ENCODE measurements at regions not wholly inside any gene's neighbourhood (a gene's known extent, or its start where the extent isn't known, plus 50 kb on each side); places are given as distances from the start of the nearest gene placed in this dataset.

DNA sequence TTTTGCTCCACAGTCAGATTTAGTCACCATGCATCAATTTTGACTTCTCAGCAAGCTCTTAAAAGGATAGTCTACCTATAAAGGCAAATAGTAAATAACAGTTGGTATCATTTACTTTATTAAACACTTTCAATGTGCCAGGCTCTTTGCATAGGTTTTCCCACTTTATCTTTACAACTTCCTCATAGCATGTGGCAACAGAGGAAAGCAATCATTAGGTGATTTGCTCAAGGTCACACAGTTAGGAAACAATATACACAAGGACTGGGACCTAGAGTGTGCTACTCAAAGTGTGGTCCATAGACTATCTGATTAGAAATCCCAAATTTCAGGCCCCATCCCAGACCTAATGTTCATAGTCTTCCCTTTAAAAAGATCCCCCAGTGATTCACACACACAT lies 212.3 kb downstream of the MTERF1 start:
- no peak overlapping the region for H3K4me3 ChIP-seq (ENCODE audit: low read depth, low read length)
- no peak overlapping the region for H3K27ac ChIP-seq
- no peak for DNase-seq
- H3K9me3 ChIP-seq (ENCODE audit: severe bottlenecking) = no peaks in the 10 kb centered on the region
- no peaks in the 10 kb centered on the region for H3K36me3 ChIP-seq
- H3K27me3 ChIP-seq (ENCODE audit: insufficient read depth, low read depth, severe bottlenecking) = no peaks in the 10 kb centered on the region
- TF ChIP-seq, protein P1, sequence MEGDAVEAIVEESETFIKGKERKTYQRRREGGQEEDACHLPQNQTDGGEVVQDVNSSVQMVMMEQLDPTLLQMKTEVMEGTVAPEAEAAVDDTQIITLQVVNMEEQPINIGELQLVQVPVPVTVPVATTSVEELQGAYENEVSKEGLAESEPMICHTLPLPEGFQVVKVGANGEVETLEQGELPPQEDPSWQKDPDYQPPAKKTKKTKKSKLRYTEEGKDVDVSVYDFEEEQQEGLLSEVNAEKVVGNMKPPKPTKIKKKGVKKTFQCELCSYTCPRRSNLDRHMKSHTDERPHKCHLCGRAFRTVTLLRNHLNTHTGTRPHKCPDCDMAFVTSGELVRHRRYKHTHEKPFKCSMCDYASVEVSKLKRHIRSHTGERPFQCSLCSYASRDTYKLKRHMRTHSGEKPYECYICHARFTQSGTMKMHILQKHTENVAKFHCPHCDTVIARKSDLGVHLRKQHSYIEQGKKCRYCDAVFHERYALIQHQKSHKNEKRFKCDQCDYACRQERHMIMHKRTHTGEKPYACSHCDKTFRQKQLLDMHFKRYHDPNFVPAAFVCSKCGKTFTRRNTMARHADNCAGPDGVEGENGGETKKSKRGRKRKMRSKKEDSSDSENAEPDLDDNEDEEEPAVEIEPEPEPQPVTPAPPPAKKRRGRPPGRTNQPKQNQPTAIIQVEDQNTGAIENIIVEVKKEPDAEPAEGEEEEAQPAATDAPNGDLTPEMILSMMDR (IDR thresholded peaks at IDR 0.05; ENCODE audit: low read depth, low read length) = no peak

DNA sequence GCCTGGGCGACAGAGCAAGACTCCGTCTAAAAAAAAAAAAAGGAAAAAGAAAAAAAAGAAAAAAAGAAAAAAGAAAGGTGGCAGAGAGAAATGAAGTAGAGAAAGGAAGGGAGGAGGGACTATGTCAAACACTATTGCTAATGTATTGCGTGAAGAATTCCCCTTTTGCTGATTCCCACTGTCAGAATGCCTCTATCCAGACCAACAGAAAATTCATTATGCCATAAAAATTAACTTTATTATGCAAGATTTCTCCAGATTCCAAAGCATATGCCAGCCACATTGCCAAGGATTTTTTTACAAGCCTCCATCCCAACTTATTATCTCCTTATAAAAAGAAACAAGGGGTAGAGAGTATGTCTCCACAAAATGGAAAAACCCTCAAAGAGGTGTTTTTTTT lies 209.3 kb downstream of the MTERF1 start:
- H3K9me3 ChIP-seq (ENCODE audit: severe bottlenecking) = no peaks in the 10 kb centered on the region
- TF ChIP-seq, protein P1 (IDR thresholded peaks at IDR 0.05; ENCODE audit: low read depth, low read length) = no peak
- DNase-seq = no peak
- no peaks in the 10 kb centered on the region for H3K36me3 ChIP-seq
- no peaks in the 10 kb centered on the region for H3K27me3 ChIP-seq (ENCODE audit: insufficient read depth, low read depth, severe bottlenecking)
- no peak overlapping the region for H3K4me3 ChIP-seq (ENCODE audit: low read depth, low read length)
- H3K27ac ChIP-seq = no peak overlapping the region

DNA sequence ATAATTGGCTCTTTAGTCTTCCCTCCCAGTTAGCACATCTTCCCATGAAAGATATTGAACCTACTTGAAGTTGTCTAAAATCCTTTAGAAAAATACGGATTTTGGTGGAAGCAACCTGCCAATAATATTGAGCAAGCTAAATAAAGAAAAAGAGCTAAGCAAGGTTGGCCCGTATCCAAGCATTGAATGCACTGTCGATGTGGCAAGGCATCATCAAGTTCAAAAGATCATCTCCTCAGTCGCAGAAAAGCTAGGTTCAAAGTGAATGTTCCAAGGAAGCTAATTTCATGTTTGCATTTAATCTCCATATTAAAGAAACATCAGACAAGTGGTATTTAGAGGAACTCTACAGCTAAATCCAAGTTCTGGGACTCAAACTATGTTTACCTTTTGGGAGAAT lies 206.0 kb downstream of the MTERF1 start:
- Histone ChIP-seq H3K36me3 (no peaks in the 10 kb centered on the region), H3K9me3 (ENCODE audit: severe bottlenecking) (no peaks in the 10 kb centered on the region), H3K27me3 (ENCODE audit: insufficient read depth, low read depth, severe bottlenecking) (no peaks in the 10 kb centered on the region), H3K4me3 (ENCODE audit: low read depth, low read length) (no peak overlapping the region), H3K27ac (no peak overlapping the region)
- DNase-seq = no peak
- TF ChIP-seq, protein P1 (IDR thresholded peaks at IDR 0.05; ENCODE audit: low read depth, low read length) = no peak

DNA sequence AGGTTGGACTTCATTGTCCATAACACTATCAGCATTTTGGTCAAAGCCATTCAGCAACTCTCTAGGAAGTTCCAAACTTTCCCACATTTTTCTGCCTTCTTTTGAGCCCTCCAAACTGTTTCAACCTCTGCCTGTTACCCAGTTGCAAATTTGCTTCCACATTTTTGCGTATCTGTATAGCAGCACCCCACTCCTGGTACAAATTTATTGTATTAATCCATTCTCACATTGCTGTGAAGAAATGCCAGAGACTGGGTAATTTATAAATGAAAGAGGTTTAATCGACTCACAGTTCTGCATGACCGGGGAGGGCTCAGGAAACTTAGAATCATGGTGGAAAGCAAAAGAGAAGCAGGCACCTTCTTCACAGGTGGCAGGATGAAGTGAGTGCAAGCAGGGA lies 198.8 kb downstream of the MTERF1 start:
- DNase-seq = no peak
- no peaks in the 10 kb centered on the region for H3K36me3 ChIP-seq
- no peak overlapping the region for H3K4me3 ChIP-seq (ENCODE audit: low read depth, low read length)
- H3K27ac ChIP-seq = no peak overlapping the region
- no peaks in the 10 kb centered on the region for H3K27me3 ChIP-seq (ENCODE audit: insufficient read depth, low read depth, severe bottlenecking)
- TF ChIP-seq, protein P1 (IDR thresholded peaks at IDR 0.05; ENCODE audit: low read depth, low read length) = no peak
- peaks cover 4% of the 10 kb centered on the region for H3K9me3 ChIP-seq (ENCODE audit: severe bottlenecking)

DNA sequence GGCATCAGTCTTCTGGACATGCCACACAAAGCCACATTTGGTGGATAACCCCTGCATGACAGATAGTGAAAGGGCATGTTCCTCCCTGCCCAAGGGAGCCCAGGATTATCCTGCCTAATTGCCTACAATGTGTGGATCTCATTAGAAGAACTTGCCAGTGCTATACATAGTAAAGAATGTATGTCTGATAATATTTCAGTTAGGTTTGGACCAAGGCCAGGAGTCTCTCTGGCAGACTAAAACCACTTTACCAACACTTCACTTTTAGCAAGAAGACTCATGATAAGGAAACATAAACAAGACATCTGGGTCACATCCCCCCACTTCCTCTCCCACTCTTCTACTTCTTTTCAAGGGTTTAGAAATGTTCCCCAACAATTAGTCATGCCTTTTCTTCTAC lies 196.7 kb downstream of the MTERF1 start:
- Histone ChIP-seq H3K9me3 (ENCODE audit: severe bottlenecking) (peaks cover 6% of the 10 kb centered on the region), H3K27me3 (ENCODE audit: insufficient read depth, low read depth, severe bottlenecking) (no peaks in the 10 kb centered on the region), H3K36me3 (no peaks in the 10 kb centered on the region), H3K4me3 (ENCODE audit: low read depth, low read length) (no peak overlapping the region), H3K27ac (no peak overlapping the region)
- DNase-seq = no peak
- TF ChIP-seq, protein P1 (IDR thresholded peaks at IDR 0.05; ENCODE audit: low read depth, low read length) = no peak

DNA sequence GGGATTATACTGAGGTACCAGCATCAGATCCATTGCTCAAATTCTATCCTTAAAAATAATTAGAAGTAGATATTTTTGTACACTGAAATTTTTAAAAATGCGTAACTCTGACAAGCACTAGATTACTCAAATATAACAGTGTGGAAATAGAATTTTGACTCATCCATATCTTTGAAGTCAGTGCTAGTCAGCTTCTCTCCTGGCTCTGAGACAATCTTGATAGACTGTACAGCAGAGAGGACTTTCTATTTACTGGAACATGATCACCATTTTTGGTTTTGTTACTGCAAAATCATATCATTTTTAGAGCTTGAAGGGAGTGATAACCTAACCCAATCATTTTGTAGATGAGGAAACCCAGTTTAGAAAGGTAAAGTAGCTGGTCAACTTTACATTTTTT lies 195.0 kb downstream of the MTERF1 start:
- no peak for DNase-seq
- Histone ChIP-seq H3K36me3 (no peaks in the 10 kb centered on the region), H3K27ac (no peak overlapping the region), H3K9me3 (ENCODE audit: severe bottlenecking) (peaks cover 6% of the 10 kb centered on the region), H3K27me3 (ENCODE audit: insufficient read depth, low read depth, severe bottlenecking) (no peaks in the 10 kb centered on the region), H3K4me3 (ENCODE audit: low read depth, low read length) (no peak overlapping the region)
- TF ChIP-seq, protein P1 (IDR thresholded peaks at IDR 0.05; ENCODE audit: low read depth, low read length) = no peak
